K562 (cell line): ENCODE measurements at regions not wholly inside any gene's neighbourhood (a gene's known extent, or its start where the extent isn't known, plus 50 kb on each side); places are given as distances from the start of the nearest gene placed in this dataset.

ENCODE experiments used
- ARID3B ChIP-seq: fragments of 250-450 bp; sonication (Bioruptor Pico); IDR thresholded peaks from 2 replicates; pipeline ENCODE4 v1.4.0; 2020; ENCODE audit warnings: borderline replicate concordance
- CBFA2T3 ChIP-seq: fragments of 450-650 bp; IDR thresholded peaks from 2 replicates; pipeline ENCODE4 v1.6.1; 2017
- CBX3 ChIP-seq, 2 experiments: IDR thresholded peaks; 1 replicate in 1 of 2; 2 replicates in 1 of 2; pipeline ENCODE4 v1.6.1; 2012; ENCODE audit warnings: inconsistent platforms in 2 of 2, low read length in 2 of 2, borderline replicate concordance in 1 of 2, control low read depth in 1 of 2
- ELK1 ChIP-seq: sonication (generic); formaldehyde crosslinking; IDR thresholded peaks from 2 replicates; pipeline ENCODE4 v1.8.1; 2022; ENCODE audit warnings: missing genetic modification reagents
- GTF2A2 ChIP-seq: IDR thresholded peaks from 2 replicates; pipeline ENCODE4 v1.6.1; 2016; ENCODE audit warnings: mild to moderate bottlenecking, missing genetic modification characterization, missing compliant biosample characterization
- HDAC1 ChIP-seq, 2 experiments: fragments of 450-650 bp; IDR thresholded peaks; 2 replicates each; pipeline ENCODE4 v1.6.1; 2016 to 2017; ENCODE audit warnings: inconsistent platforms in 1 of 2, mild to moderate bottlenecking in 1 of 2, moderate library complexity in 1 of 2
- KDM1A ChIP-seq, 2 experiments: fragments of 450-650 bp; IDR thresholded peaks; 2 replicates each; pipeline ENCODE4 v1.6.1; 2016; ENCODE audit warnings: mild to moderate bottlenecking in 2 of 2
- KDM4B ChIP-seq, 2 experiments: fragments of 450-650 bp in 1 of 2; sonication (generic) in 1 of 2; IDR thresholded peaks; 2 replicates each; pipeline ENCODE4 v1.6.1; 2016 to 2017; ENCODE audit warnings: borderline replicate concordance in 2 of 2, antibody characterized with exemption in 1 of 2, low read depth in 1 of 2, mild to moderate bottlenecking in 1 of 2
- MCM3 ChIP-seq: fragments of 450-650 bp; IDR thresholded peaks from 2 replicates; pipeline ENCODE4 v1.6.1; 2016
- MED1 ChIP-seq: sonication (generic); formaldehyde crosslinking; IDR thresholded peaks from 2 replicates; pipeline ENCODE4 v1.8.1; 2023; ENCODE audit warnings: missing genetic modification reagents, borderline replicate concordance
- MEIS2 ChIP-seq: fragments of 450-650 bp; IDR thresholded peaks from 2 replicates; pipeline ENCODE4 v1.6.1; 2014; ENCODE audit warnings: mild to moderate bottlenecking; ENCODE audit not compliant: partially characterized antibody
- MXI1 ChIP-seq: IDR thresholded peaks from 2 replicates; pipeline ENCODE4 v1.6.1; 2011; ENCODE audit warnings: low read depth, mild to moderate bottlenecking, improper control_type of control experiment, low read length
- NCOR1 ChIP-seq: fragments of 450-650 bp; IDR thresholded peaks from 2 replicates; pipeline ENCODE4 v1.6.1; 2016; ENCODE audit warnings: mild to moderate bottlenecking, moderate library complexity
- NFATC3 ChIP-seq: fragments of 450-650 bp; IDR thresholded peaks from 2 replicates; pipeline ENCODE4 v1.6.1; 2017; ENCODE audit warnings: mild to moderate bottlenecking
- PRPF4 ChIP-seq: fragments of 200-400 bp; formaldehyde crosslinking; IDR thresholded peaks from one replicate; pipeline ENCODE4 v1.6.1; 2017; ENCODE audit warnings: low read length, low read depth, mild to moderate bottlenecking; ENCODE audit not compliant: insufficient read depth, poor library complexity, severe bottlenecking
- RBM25 ChIP-seq: fragments of 200-400 bp; formaldehyde crosslinking; IDR thresholded peaks from 2 replicates; pipeline ENCODE4 v1.6.1; 2018; ENCODE audit warnings: low read length, low read depth, moderate library complexity; ENCODE audit not compliant: severe bottlenecking
- RHOXF2B ChIP-seq: fragments of 250-450 bp; sonication (Bioruptor Pico); conservative IDR thresholded peaks from 2 replicates; pipeline ENCODE4 v1.5.1; 2021
- SMAD1 ChIP-seq: fragments of 150-350 bp; IDR thresholded peaks from 2 replicates; pipeline ENCODE4 v1.6.1; 2014; ENCODE audit warnings: low read length, low read depth; ENCODE audit not compliant: partially characterized antibody
- SOX6 ChIP-seq: fragments of 450-650 bp; IDR thresholded peaks from 2 replicates; pipeline ENCODE4 v1.6.1; 2014; ENCODE audit warnings: mild to moderate bottlenecking
- TAL1 ChIP-seq: fragments of 450-650 bp; IDR thresholded peaks from 2 replicates; pipeline ENCODE4 v1.6.1; 2016; ENCODE audit warnings: mild to moderate bottlenecking
- TCF3 ChIP-seq: sonication (generic); formaldehyde crosslinking; IDR thresholded peaks from 2 replicates; pipeline ENCODE4 v1.4.0; 2020; ENCODE audit warnings: mild to moderate bottlenecking, missing genetic modification reagents
- TEAD1 ChIP-seq, 2 experiments: fragments of 450-650 bp in 1 of 2; sonication (generic) in 1 of 2; formaldehyde crosslinking; IDR thresholded peaks; 2 replicates each; pipeline versions ENCODE4 v1.4.0 to v1.8.0; 2020 to 2022; ENCODE audit warnings: mild to moderate bottlenecking in 2 of 2, missing genetic modification reagents in 1 of 2
- TFAP4 ChIP-seq: sonication (generic); formaldehyde crosslinking; IDR thresholded peaks from 2 replicates; pipeline ENCODE4 v1.8.0; 2022; ENCODE audit warnings: missing genetic modification reagents, mild to moderate bottlenecking, moderate library complexity, borderline replicate concordance
- WHSC1 ChIP-seq: IDR thresholded peaks from one replicate; pipeline ENCODE4 v1.6.1; 2012; ENCODE audit warnings: low read length, control low read depth, inconsistent platforms
- YBX1 ChIP-seq: fragments of 450-650 bp; IDR thresholded peaks from 2 replicates; pipeline ENCODE4 v1.7.1; 2016; ENCODE audit warnings: mild to moderate bottlenecking
- ZNF121 ChIP-seq: sonication (generic); formaldehyde crosslinking; conservative IDR thresholded peaks from 2 replicates; pipeline ENCODE4 v1.8.0; 2022; ENCODE audit warnings: missing genetic modification reagents
- ZNF280A ChIP-seq: fragments of 450-650 bp; IDR thresholded peaks from 2 replicates; pipeline ENCODE4 v1.6.1; 2018; ENCODE audit warnings: mild to moderate bottlenecking, low read depth; ENCODE audit not compliant: partially characterized antibody
- ZNF589 ChIP-seq: fragments of 200-800 bp; sonication (Bioruptor generic); IDR thresholded peaks from 2 replicates; pipeline ENCODE4 v1.6.1; 2016; ENCODE audit warnings: low read depth, missing genetic modification characterization, missing compliant biosample characterization

GRCh38 chr15:49737127-49737526 lies 116.3 kb downstream of the DTWD1 start (continued):
- peak; percentile 53; the same call in 1 of the 2 replicates for TF ChIP-seq SOX6
- TF ChIP-seq TFAP4, result no peak
- peak; percentile 74 for TF ChIP-seq CBFA2T3
- TF ChIP-seq CBX3 (IDR thresholded peaks at IDR 0.05; ENCODE audit: borderline replicate concordance in 1 of 2, low read length in 2 of 2), result no peak
- no peak for TF ChIP-seq ZNF121
- TF ChIP-seq NCOR1, result no peak
- no peak for TF ChIP-seq MED1 (CRISPR knock-in tag)
- no peak for TF ChIP-seq ZNF589 (CRISPR knock-in tag)
- TF ChIP-seq SMAD1, result no peak
- TF ChIP-seq MXI1, result no peak
- peak; percentile 66 for TF ChIP-seq TAL1
- peak; percentile 53 for TF ChIP-seq MEIS2
- TF ChIP-seq ELK1 (CRISPR knock-in tag), result no peak
- TF ChIP-seq RHOXF2B (CRISPR knock-in tag), result no peak
- TF ChIP-seq ZNF280A, result no peak
- peak; percentile 67 for TF ChIP-seq TCF3 (CRISPR knock-in tag)
- no peak for TF ChIP-seq PRPF4
- no peak for TF ChIP-seq MCM3
- no peak for TF ChIP-seq ARID3B
- no peak for TF ChIP-seq RBM25
- TF ChIP-seq YBX1, result no peak
- TF ChIP-seq KDM4B (IDR thresholded peaks at IDR 0.05; ENCODE audit: borderline replicate concordance in 2 of 2, low read depth in 1 of 2), result no peak
- peak in 1 of 2 experiments; percentile 46; a peak in 1 of 4 replicates for TF ChIP-seq HDAC1 (IDR thresholded peaks at IDR 0.05)
- TF ChIP-seq TEAD1 (CRISPR knock-in tag; IDR thresholded peaks at IDR 0.05), result 0 out of 4 replicates have a peak, but pooled peaks of 1 of the 2 experiments have one; percentile 51
- TF ChIP-seq KDM1A (IDR thresholded peaks at IDR 0.05), result peak; percentile 48 to 77; a peak in 3 of 4 replicates
- no peak for TF ChIP-seq WHSC1
- no peak for TF ChIP-seq NFATC3
- TF ChIP-seq GTF2A2 (tag), result no peak
